ENCODE measurements at regions not wholly inside any gene's neighbourhood (a gene's known extent, or its start where the extent isn't known, plus 50 kb on each side); places are given as distances from the start of the nearest gene placed in this dataset.
A peak's percentile ranks its signal among the peaks of the same experiment; 100 is the strongest.

DNA sequence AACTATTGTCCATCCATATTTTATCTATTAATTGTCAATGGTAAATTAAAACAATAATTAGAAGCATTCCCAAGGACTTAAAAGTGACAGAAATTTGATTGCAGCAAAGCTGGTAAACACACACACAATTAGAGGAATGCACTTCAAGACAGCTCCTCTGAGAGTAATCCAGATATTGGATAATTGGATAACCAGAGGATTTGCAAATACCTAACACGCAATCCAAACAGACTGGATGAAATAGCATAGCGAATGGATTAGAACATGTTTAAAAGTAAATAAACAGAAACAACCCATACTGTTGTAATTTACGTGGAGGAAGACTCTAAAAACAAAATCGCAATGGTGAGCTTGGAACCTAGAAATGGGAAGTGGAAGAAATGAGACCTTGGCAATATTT is 239.8 kb downstream of the METTL4 start:
- Mint-ChIP-seq H3K4me3 (ENCODE audit: unreplicated experiment) (no peak overlapping the region), H3K27ac (ENCODE audit: unreplicated experiment) (no peak overlapping the region), H3K27me3 (ENCODE audit: insufficient read depth, unreplicated experiment) (no peaks in the 10 kb centered on the region), H3K4me1 (ENCODE audit: low read depth, unreplicated experiment) (peaks cover 2% of the 10 kb centered on the region), H3K36me3 (ENCODE audit: insufficient read depth, unreplicated experiment) (no peaks in the 10 kb centered on the region), H3K9me3 (ENCODE audit: unreplicated experiment) (no peaks in the 10 kb centered on the region)
- H3K9me3 ChIP-seq, result no peaks in the 10 kb centered on the region
- H3K27me3 ChIP-seq (replicated peaks; ENCODE audit: control insufficient read depth, insufficient read depth, low read length), result no peaks in the 10 kb centered on the region
- POLR2A ChIA-PET, result no interaction called here
- no TSS peak for BruUV-seq (replicated peaks)
- TF ChIP-seq, protein P1, sequence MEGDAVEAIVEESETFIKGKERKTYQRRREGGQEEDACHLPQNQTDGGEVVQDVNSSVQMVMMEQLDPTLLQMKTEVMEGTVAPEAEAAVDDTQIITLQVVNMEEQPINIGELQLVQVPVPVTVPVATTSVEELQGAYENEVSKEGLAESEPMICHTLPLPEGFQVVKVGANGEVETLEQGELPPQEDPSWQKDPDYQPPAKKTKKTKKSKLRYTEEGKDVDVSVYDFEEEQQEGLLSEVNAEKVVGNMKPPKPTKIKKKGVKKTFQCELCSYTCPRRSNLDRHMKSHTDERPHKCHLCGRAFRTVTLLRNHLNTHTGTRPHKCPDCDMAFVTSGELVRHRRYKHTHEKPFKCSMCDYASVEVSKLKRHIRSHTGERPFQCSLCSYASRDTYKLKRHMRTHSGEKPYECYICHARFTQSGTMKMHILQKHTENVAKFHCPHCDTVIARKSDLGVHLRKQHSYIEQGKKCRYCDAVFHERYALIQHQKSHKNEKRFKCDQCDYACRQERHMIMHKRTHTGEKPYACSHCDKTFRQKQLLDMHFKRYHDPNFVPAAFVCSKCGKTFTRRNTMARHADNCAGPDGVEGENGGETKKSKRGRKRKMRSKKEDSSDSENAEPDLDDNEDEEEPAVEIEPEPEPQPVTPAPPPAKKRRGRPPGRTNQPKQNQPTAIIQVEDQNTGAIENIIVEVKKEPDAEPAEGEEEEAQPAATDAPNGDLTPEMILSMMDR (IDR thresholded peaks at IDR 0.05; ENCODE audit: insufficient read depth in 1 of 2, low read depth in 1 of 2, low read length in 1 of 2, severe bottlenecking in 1 of 2, unreplicated experiment in 1 of 2), result no peak
- DNase-seq, result no peak
- no peak overlapping the region for H3K4me3 ChIP-seq (ENCODE audit: low read depth, low read length)
- H3K36me3 ChIP-seq (ENCODE audit: control insufficient read depth, insufficient read depth, low read length), result no peaks in the 10 kb centered on the region
- H3K4me1 ChIP-seq, result peaks cover 10% of the 10 kb centered on the region
- intact Hi-C loops (cut with micrococcal nuclease; ENCODE audit: unreplicated experiment), result no loop called here
- CTCF ChIA-PET, result no interaction called here

DNA sequence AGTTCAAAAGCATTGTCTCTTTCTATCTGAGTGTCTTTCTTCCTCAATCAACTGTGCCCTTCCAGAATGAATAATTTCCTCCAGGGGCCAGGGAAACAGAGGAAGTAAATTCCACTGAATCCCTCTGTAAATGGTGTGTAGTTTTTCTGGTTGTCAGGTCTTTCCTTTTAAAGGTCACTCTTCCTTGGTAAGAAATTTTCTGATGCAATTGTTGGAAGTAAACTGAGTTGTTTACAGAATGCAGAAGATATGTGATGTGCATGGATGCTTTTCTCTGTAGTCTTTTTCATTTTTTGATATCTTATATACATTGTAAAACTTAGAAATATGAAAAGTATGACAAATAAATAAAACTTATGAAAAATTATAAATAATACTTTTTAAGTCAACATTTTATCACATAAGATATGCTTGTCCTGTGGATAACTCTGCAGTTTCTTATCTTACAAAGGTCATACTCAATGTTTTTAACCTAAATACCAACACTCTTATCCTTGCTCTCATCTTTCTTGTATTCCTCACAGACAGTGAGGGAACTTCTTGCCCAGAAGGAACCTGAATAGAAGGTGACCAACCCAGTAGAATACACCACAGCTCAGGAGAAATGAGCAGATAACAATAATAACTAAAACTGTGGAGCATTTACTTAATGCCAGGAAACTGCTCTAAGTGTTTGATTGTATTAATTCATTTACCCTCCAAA is 234.5 kb downstream of the METTL4 start:
- Mint-ChIP-seq H3K9me3 (ENCODE audit: unreplicated experiment) (peaks cover 12% of the 10 kb centered on the region), H3K4me1 (ENCODE audit: low read depth, unreplicated experiment) (no peaks in the 10 kb centered on the region), H3K27ac (ENCODE audit: unreplicated experiment) (peak overlapping the region; percentile 23), H3K36me3 (ENCODE audit: insufficient read depth, unreplicated experiment) (no peaks in the 10 kb centered on the region), H3K27me3 (ENCODE audit: insufficient read depth, unreplicated experiment) (no peaks in the 10 kb centered on the region), H3K4me3 (ENCODE audit: unreplicated experiment) (no peak overlapping the region)
- no peaks in the 10 kb centered on the region for H3K36me3 ChIP-seq (ENCODE audit: control insufficient read depth, insufficient read depth, low read length)
- no TSS peak for BruUV-seq (replicated peaks)
- intact Hi-C loops (cut with micrococcal nuclease; ENCODE audit: unreplicated experiment), result no loop called here
- H3K4me1 ChIP-seq, result peaks cover 13% of the 10 kb centered on the region
- no peak overlapping the region for H3K4me3 ChIP-seq (ENCODE audit: low read depth, low read length)
- POLR2A ChIA-PET, result no interaction called here
- TF ChIP-seq, protein P1 (IDR thresholded peaks at IDR 0.05; ENCODE audit: insufficient read depth in 1 of 2, low read depth in 1 of 2, low read length in 1 of 2, severe bottlenecking in 1 of 2, unreplicated experiment in 1 of 2), result no peak
- CTCF ChIA-PET, result no interaction called here
- DNase-seq, result no peak
- H3K27me3 ChIP-seq (replicated peaks; ENCODE audit: control insufficient read depth, insufficient read depth, low read length), result no peaks in the 10 kb centered on the region
- no peaks in the 10 kb centered on the region for H3K9me3 ChIP-seq

DNA sequence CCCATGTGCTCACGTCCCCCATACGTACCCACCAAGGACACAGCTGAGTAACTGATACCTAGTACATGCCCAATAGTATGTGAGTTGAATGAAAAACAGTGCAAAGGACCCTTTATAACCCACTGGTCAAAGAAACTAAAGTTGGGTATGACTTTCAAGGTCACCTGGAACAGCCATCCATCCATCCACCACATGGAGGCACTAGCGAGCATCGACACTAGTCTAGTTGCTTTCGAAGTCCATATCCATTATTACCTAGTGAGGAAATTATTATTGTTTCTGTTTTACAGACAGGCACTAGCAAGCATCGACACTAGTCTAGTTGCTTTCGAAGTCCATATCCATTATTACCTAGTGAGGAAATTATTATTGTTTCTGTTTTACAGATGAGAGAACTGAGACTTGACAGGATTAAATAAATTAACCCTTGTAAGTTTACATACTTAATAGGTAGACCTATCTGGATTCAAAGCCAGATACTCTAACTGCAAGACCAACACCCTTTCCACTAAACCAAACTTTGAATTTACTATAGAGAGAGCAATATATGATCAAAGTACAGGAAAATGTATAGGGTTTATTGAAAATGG is 233.7 kb downstream of the METTL4 start:
- POLR2A ChIA-PET, result no interaction called here
- intact Hi-C loops (cut with micrococcal nuclease; ENCODE audit: unreplicated experiment), result no loop called here
- CTCF ChIA-PET, result no interaction called here
- no peaks in the 10 kb centered on the region for H3K4me1 Mint-ChIP-seq (ENCODE audit: low read depth, unreplicated experiment)
- no peaks in the 10 kb centered on the region for H3K9me3 ChIP-seq
- no peak overlapping the region for H3K27ac Mint-ChIP-seq (ENCODE audit: unreplicated experiment)
- no peaks in the 10 kb centered on the region for H3K27me3 ChIP-seq (replicated peaks; ENCODE audit: control insufficient read depth, insufficient read depth, low read length)
- H3K27me3 Mint-ChIP-seq (ENCODE audit: insufficient read depth, unreplicated experiment), result no peaks in the 10 kb centered on the region
- peaks cover 19% of the 10 kb centered on the region for H3K9me3 Mint-ChIP-seq (ENCODE audit: unreplicated experiment)
- TF ChIP-seq, protein P1 (IDR thresholded peaks at IDR 0.05; ENCODE audit: insufficient read depth in 1 of 2, low read depth in 1 of 2, low read length in 1 of 2, severe bottlenecking in 1 of 2, unreplicated experiment in 1 of 2), result peak in 1 of 2 experiments; percentile 19
- BruUV-seq (replicated peaks), result no TSS peak
- H3K36me3 Mint-ChIP-seq (ENCODE audit: insufficient read depth, unreplicated experiment), result no peaks in the 10 kb centered on the region
- H3K4me3 Mint-ChIP-seq (ENCODE audit: unreplicated experiment), result no peak overlapping the region
- no peak overlapping the region for H3K4me3 ChIP-seq (ENCODE audit: low read depth, low read length)
- DNase-seq, result no peak
- no peaks in the 10 kb centered on the region for H3K36me3 ChIP-seq (ENCODE audit: control insufficient read depth, insufficient read depth, low read length)
- peaks cover 13% of the 10 kb centered on the region for H3K4me1 ChIP-seq

Measured in Caco-2 (cell line).